NCI-H2107 treated with DMSO at 0.1 percent for 48 hours (cell line): ENCODE measurements at regions not wholly inside any gene's neighbourhood (a gene's known extent, or its start where the extent isn't known, plus 50 kb on each side); places are given as distances from the start of the nearest gene placed in this dataset.
"Not testable (repeated sequence)": the region's sequence is repeated elsewhere in the genome, so short reads cannot be mapped to it uniquely, and the experiment has no call there.

Experiments
- DNase-seq: peaks from one replicate; lab custom pipeline; 2025; ENCODE audit not compliant: unreplicated experiment; lab: John Stamatoyannopoulos, UW

DNA sequence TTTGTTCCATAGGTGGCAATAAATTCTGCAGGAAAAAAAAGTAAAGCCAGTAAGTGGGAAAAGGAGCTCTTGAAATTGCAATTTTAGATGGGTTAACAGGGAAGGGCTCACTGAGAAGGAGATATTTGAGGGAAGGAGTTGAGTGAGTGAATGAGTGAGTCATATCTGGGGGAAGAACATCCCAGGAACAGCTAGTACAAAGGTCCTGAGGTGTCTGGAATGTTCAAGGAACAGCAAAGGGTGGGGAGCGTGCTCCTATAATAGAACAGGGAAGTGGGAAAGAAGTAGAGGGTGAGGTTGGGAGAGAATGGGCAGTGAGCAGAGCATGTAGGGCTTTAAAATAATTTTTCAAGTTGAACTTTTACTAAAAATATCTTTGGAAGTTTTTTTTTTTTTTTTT is 68.0 kb upstream of the PSME4 start:
- DNase-seq, result no peak

DNA sequence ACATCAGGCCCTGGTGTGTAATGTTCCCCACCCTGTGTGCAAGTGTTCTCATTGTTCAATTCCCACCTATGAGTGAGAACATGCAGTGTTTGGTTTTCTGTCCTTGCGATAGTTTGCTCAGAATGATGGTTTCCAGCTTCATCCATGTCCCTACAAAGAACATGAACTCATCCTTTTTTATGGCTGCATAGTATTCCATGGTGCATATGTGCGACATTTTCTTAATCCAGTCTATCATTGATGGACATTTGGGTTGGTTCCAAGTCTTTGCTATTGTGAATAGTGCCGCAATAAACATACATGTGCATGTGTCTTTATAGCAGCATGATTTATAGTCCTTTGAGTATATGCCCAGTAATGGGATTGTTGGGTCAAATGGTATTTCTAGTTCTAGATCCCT is 60.5 kb upstream of the PSME4 start:
- DNase-seq, result not testable (repeated sequence)

DNA sequence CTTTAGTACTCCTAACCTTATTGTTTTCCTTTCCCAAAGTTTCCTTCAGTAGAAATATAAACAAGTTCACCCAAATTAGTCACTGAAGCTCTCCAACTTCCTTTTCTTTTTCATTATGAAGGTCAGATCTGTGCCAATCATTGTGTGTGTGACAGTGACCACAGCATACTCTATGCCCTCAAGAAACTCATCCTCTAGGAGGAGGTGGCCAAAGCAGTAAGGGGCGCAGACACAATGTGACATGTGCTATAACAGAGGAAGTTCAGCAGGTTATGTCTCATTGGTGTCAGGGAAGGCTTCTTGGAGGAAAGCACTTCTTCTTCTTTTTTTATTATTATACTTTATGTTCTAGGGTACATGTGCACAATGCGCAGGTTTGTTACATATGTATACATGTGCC is 60.0 kb upstream of the PSME4 start:
- DNase-seq, result no peak

DNA sequence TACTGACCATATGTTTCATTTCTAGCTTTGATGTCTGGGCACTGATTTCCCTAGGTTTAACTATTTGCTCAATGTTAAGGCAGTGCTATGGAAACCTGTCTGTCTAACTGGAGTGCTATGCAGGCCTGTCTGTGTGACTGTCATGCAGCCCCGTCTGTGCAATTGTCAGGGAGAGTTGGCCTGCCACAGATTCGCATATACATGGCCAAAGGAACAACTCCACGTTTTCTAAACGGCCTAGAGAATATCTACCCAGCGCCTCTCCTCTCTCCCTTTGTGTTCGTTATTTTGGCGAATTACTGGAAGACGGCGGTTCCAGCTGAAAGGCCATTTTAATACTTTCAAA is 59.6 kb upstream of the PSME4 start:
- DNase-seq, result no peak

DNA sequence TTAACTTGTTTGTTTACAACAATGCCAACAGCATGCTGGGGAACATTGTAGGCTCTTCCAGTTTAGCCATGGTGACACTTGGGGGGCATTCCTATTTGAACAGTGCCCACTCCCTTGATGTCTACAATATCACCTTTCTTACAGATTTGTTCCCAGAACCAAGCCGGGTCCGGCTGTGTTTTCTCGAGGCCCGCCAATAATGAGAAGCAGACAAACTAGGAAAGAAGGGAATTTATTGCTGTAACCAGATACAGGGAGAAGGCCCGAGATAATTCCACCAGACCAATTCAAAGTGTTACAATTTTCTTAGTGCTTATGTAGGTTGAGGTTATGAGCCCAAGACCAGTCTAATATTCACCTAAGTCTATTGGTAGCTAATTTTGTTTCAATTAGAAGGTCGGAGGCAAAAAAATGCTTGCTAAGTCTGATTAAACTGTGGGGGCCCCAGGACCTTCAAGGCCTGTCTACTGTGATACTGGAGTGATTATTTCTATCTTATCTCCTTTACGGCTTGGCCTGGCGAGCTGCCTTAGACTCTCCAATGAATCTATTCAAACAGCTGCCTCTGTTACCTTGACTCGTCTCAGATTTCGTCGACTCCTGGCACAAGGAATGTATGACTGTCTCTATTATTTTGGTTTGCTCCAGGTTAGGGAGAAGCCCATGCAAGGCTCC is 59.1 kb upstream of the PSME4 start:
- DNase-seq, result peak; percentile 27

DNA sequence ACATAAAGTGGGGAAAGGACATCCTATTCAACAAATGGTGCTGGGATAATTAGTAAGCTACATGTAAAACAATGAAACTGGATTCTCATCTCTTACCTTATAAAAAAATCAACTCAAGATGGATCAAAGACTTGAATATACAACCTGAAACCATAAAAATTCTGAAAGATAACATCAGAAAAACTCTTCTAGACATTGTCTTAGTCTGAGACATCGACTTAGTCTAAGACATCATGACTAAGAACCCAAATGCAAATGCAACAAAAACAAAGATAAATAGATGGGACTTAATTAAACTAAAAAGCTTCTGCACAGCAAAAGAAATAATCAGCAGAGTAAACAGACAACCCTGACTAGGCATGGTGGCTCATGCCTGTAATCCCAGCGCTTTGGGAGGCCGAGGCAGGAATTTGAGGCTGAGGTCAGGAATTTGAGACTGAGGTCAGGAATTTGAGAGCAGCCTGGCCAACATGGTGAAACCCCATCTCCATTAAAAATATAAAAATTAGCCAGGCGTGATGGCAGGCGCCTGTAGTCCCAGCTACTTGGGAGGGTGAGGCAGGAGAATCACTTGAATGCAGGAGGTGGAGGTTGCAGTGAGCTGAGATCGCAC is 54.8 kb upstream of the PSME4 start:
- not testable (repeated sequence) for DNase-seq

DNA sequence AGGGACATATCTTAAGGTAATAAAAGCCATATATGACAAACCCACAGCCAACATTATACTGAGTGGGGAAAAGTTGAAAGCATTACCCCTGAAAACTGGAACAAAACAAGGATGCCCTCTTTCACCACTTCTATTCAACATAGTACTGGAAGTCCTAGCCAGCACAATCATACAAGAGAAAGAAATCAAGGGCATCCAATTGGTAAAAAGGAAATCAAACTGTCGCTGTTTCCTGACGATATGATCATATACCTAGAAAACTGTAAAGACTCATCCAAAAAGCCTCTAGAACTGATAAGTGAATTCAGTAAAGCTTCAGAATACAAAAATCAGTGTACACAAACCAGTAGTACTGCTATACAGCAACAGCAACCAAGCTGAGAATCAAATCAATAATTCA is 53.8 kb upstream of the PSME4 start:
- DNase-seq, result no peak

DNA sequence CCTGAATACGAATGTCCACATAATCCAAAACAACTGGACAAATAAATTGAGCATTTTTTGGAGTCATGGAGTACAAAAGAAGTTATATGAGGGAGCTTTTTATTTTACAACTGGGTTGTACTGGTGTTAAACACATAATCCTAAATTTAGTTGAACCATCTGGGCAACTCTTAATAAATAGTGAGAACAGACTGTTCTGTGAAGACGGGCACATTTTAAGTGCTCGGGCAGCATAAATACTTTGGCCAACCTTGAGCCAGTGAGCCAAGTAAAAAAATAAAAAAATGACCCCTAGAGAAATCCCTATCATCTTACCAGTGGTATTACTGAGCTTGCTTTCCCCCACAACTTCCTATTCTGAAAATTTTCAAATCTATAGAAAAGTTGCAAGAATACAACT is 50.9 kb upstream of the PSME4 start:
- no peak for DNase-seq

DNA sequence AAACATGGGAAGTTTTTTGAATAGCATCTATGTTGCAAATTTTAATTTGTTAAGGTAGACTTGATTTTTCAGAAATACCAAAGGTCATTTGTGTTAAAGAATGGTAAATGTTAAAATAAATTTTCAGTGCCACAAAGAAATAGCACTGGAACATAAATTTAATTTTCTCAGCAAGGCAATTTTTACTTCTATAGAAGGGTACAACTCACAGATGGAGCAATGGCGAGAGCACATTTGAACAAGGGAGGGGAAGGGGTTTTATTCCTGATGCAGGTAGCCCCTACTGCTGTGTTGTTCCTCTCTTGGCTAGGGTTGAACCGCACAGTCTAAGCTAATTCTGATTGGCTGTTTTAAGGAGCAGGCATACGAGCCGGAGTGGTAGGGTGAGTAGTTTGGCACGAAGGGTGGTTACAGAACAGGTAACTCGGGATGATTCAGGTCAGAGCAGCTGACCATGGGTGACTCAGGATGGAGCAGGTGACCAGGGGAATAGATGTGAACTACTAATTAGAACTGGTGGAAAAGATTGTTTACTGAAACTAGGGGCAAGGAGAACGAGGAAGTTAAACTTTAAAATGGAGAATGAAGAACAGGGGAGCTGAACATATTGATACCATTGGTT is 50.1 kb upstream of the PSME4 start:
- DNase-seq, result no peak
